Activated CD8-positive, alpha-beta memory T cell treated with anti-CD3 and anti-CD28 coated beads for 1 hour (primary cell): ENCODE measurements at regions not wholly inside any gene's neighbourhood (a gene's known extent, or its start where the extent isn't known, plus 50 kb on each side); places are given as distances from the start of the nearest gene placed in this dataset.
"Not testable (repeated sequence)": the region's sequence is repeated elsewhere in the genome, so short reads cannot be mapped to it uniquely, and the experiment has no call there.

Source experiments
- DNase-seq, 2 donors: peaks; one replicate each; pipeline ENCODE4 v3.0.0-alpha.2; 2020; ENCODE audit warnings: low read depth in 1 of 2; ENCODE audit errors: extremely low read depth in 1 of 2

- DNase-seq: no peak
These were observed 85.1 kb downstream of the GNL3L start for GRCh38 chrX:54615109-54615508.

- no peak for DNase-seq
These were observed 103.6 kb downstream of the GNL3L start for GRCh38 chrX:54633641-54634040.

GRCh38 chrX:54639018-54639345, 109.0 kb downstream of the GNL3L start:
- no peak for DNase-seq

- peak; percentile 82 to 84 for DNase-seq
These were observed 109.5 kb downstream of the GNL3L start for GRCh38 chrX:54639346-54640102.

GRCh38 chrX:54640103-54640690, 110.2 kb downstream of the GNL3L start:
- no peak for DNase-seq

GRCh38 chrX:54640736-54641135, 110.7 kb downstream of the GNL3L start:
- DNase-seq: no peak

- DNase-seq: no peak
These were observed 111.5 kb downstream of the GNL3L start for GRCh38 chrX:54641530-54641929.

GRCh38 chrX:54647607-54648006, 117.6 kb downstream of the GNL3L start:
- DNase-seq: not testable (repeated sequence)

GRCh38 chrX:54659547-54659946, 129.5 kb downstream of the GNL3L start:
- DNase-seq: no peak

- DNase-seq: no peak
These were observed 122.3 kb downstream of the ITIH6 start for GRCh38 chrX:54675762-54676161.

- DNase-seq: no peak
These were observed 102.8 kb downstream of the ITIH6 start for GRCh38 chrX:54695231-54695630.

- DNase-seq: no peak
These were observed 102.1 kb downstream of the ITIH6 start for GRCh38 chrX:54695816-54696487.
